HUES64 (cell line): ENCODE measurements at regions not wholly inside any gene's neighbourhood (a gene's known extent, or its start where the extent isn't known, plus 50 kb on each side); places are given as distances from the start of the nearest gene placed in this dataset.

Experiments used
- H3K27ac ChIP-seq: 2 replicates; pipeline ENCODE4 v1.7.0; 2013; ENCODE audit warnings: low read depth, low read length, inconsistent platforms
- H3K27me3 ChIP-seq: 2 replicates; pipeline ENCODE4 v1.6.1; 2013; ENCODE audit warnings: mild to moderate bottlenecking, low read length; ENCODE audit not compliant: insufficient read depth
- H3K36me3 ChIP-seq: 2 replicates; pipeline ENCODE4 v1.6.1; 2013; ENCODE audit warnings: mild to moderate bottlenecking, low read length; ENCODE audit not compliant: insufficient read depth
- H3K4me1 ChIP-seq: 2 replicates; pipeline ENCODE4 v1.6.1; 2013; ENCODE audit warnings: mild to moderate bottlenecking, low read length, moderate library complexity; ENCODE audit not compliant: insufficient read depth
- H3K4me3 ChIP-seq: 2 replicates; pipeline ENCODE4 v1.5.1; 2013; ENCODE audit warnings: mild to moderate bottlenecking, low read length, moderate library complexity
- H3K9ac ChIP-seq: 2 replicates; pipeline ENCODE4 v1.6.1; 2013; ENCODE audit warnings: mild to moderate bottlenecking, low read depth, low read length
- H3K9me3 ChIP-seq: 2 replicates; pipeline ENCODE4 v1.6.1; 2013; ENCODE audit warnings: low read depth, low read length; ENCODE audit not compliant: insufficient read depth
- WGBS: fragments of 150-250, 120-280 bp; methylation state at CpG from one replicate; pipeline ENCODE4 v1.1.7; 2013; ENCODE audit warnings: missing lambda C conversion rate; 5-methylcytosine and 5-hydroxymethylcytosine counted together

GRCh38 chr5:2442496-2443354 is 308.8 kb downstream of the IRX2 start:
- Histone ChIP-seq H3K4me1 (no peaks in the 10 kb centered on the region), H3K9ac (no peak overlapping the region), H3K27me3 (no peaks in the 10 kb centered on the region), H3K9me3 (no peaks in the 10 kb centered on the region), H3K36me3 (no peaks in the 10 kb centered on the region), H3K27ac (no peak overlapping the region), H3K4me3 (no peak overlapping the region)
- 93% methylated on average over 31 of the region's 31 CpGs for WGBS

- H3K9ac ChIP-seq = no peak overlapping the region
- no peaks in the 10 kb centered on the region for H3K4me1 ChIP-seq
- H3K27ac ChIP-seq = no peak overlapping the region
- no peaks in the 10 kb centered on the region for H3K27me3 ChIP-seq
- H3K4me3 ChIP-seq = no peak overlapping the region
- 93% methylated on average over 14 of the region's 14 CpGs for WGBS
- H3K36me3 ChIP-seq = no peaks in the 10 kb centered on the region
- peaks cover 3% of the 10 kb centered on the region; the same call in 1 of the 2 replicates for H3K9me3 ChIP-seq
These were observed 309.8 kb downstream of the IRX2 start for GRCh38 chr5:2441495-2442180.

GRCh38 chr5:2439608-2440007 is 311.9 kb downstream of the IRX2 start:
- Histone ChIP-seq H3K9me3 (peaks cover 3% of the 10 kb centered on the region; the same call in 1 of the 2 replicates), H3K4me3 (no peak overlapping the region), H3K9ac (no peak overlapping the region), H3K27ac (no peak overlapping the region), H3K4me1 (no peaks in the 10 kb centered on the region), H3K27me3 (no peaks in the 10 kb centered on the region), H3K36me3 (no peaks in the 10 kb centered on the region)
- 96% methylated on average over 3 of the region's 3 CpGs for WGBS

GRCh38 chr5:2433086-2433485 is 318.4 kb downstream of the IRX2 start:
- H3K9ac ChIP-seq = no peak overlapping the region
- WGBS = 89% methylated on average over 6 of the region's 6 CpGs

GRCh38 chr5:2432076-2432920 is 319.2 kb downstream of the IRX2 start:
- WGBS = 70% methylated on average over 10 of the region's 14 CpGs
- Histone ChIP-seq H3K9ac (no peak overlapping the region), H3K4me3 (no peak overlapping the region)

More at GRCh38 chr5:2433086-2433485, 318.4 kb downstream of the IRX2 start:
- Histone ChIP-seq H3K27me3 (no peaks in the 10 kb centered on the region), H3K4me1 (no peaks in the 10 kb centered on the region), H3K27ac (no peak overlapping the region), H3K4me3 (no peak overlapping the region), H3K36me3 (no peaks in the 10 kb centered on the region), H3K9me3 (peaks cover 39% of the 10 kb centered on the region)

GRCh38 chr5:2430606-2431005 is 320.9 kb downstream of the IRX2 start:
- Histone ChIP-seq H3K9ac (no peak overlapping the region), H3K27me3 (no peaks in the 10 kb centered on the region), H3K4me1 (no peaks in the 10 kb centered on the region), H3K27ac (no peak overlapping the region), H3K9me3 (peaks cover 37% of the 10 kb centered on the region), H3K36me3 (no peaks in the 10 kb centered on the region), H3K4me3 (no peak overlapping the region)
- WGBS = 96% methylated on average over 3 of the region's 5 CpGs

More at GRCh38 chr5:2432076-2432920, 319.2 kb downstream of the IRX2 start:
- no peaks in the 10 kb centered on the region for H3K27me3 ChIP-seq
- no peaks in the 10 kb centered on the region for H3K36me3 ChIP-seq
- H3K9me3 ChIP-seq = peaks cover 39% of the 10 kb centered on the region
- H3K27ac ChIP-seq = no peak overlapping the region; the same call in 1 of the 2 replicates
- H3K4me1 ChIP-seq = no peaks in the 10 kb centered on the region

- Histone ChIP-seq H3K27me3 (no peaks in the 10 kb centered on the region), H3K9ac (no peak overlapping the region), H3K4me3 (no peak overlapping the region), H3K36me3 (no peaks in the 10 kb centered on the region), H3K27ac (no peak overlapping the region), H3K4me1 (no peaks in the 10 kb centered on the region), H3K9me3 (peaks cover 54% of the 10 kb centered on the region)
- 91% methylated on average over 4 of the region's 4 CpGs for WGBS
These were observed 323.5 kb downstream of the IRX2 start for GRCh38 chr5:2427983-2428382.

GRCh38 chr5:2423634-2424033 is 327.8 kb downstream of the IRX2 start:
- H3K4me3 ChIP-seq = no peak overlapping the region
- H3K36me3 ChIP-seq = no peaks in the 10 kb centered on the region
- no peaks in the 10 kb centered on the region for H3K4me1 ChIP-seq
- H3K27me3 ChIP-seq = no peaks in the 10 kb centered on the region
- H3K27ac ChIP-seq = no peak overlapping the region
- no CpG with 5 or more reads among the region's 2 CpGs for WGBS
- H3K9me3 ChIP-seq = peaks cover 40% of the 10 kb centered on the region
- H3K9ac ChIP-seq = no peak overlapping the region

- H3K4me1 ChIP-seq = no peaks in the 10 kb centered on the region
- WGBS = 99% methylated on average over 9 of the region's 9 CpGs
These were observed 334.2 kb downstream of the IRX2 start for GRCh38 chr5:2417301-2417700.

GRCh38 chr5:2415678-2416077 is 335.8 kb downstream of the IRX2 start:
- Histone ChIP-seq H3K4me1 (no peaks in the 10 kb centered on the region), H3K9ac (no peak overlapping the region), H3K9me3 (no peaks in the 10 kb centered on the region), H3K27me3 (no peaks in the 10 kb centered on the region), H3K36me3 (no peaks in the 10 kb centered on the region), H3K27ac (no peak overlapping the region), H3K4me3 (no peak overlapping the region)
- 95% methylated on average over 23 of the region's 23 CpGs for WGBS

More at GRCh38 chr5:2417301-2417700, 334.2 kb downstream of the IRX2 start:
- Histone ChIP-seq H3K36me3 (no peaks in the 10 kb centered on the region), H3K4me3 (no peak overlapping the region), H3K9me3 (peaks cover 8% of the 10 kb centered on the region), H3K27me3 (no peaks in the 10 kb centered on the region), H3K27ac (no peak overlapping the region), H3K9ac (no peak overlapping the region)

GRCh38 chr5:2410451-2410850 is 341.0 kb downstream of the IRX2 start:
- no peaks in the 10 kb centered on the region for H3K4me1 ChIP-seq
- H3K9me3 ChIP-seq = no peaks in the 10 kb centered on the region
- no peak overlapping the region for H3K9ac ChIP-seq
- no peaks in the 10 kb centered on the region for H3K27me3 ChIP-seq
- 91% methylated on average over 6 of the region's 6 CpGs for WGBS
- no peak overlapping the region for H3K27ac ChIP-seq
- no peaks in the 10 kb centered on the region for H3K36me3 ChIP-seq
- no peak overlapping the region for H3K4me3 ChIP-seq
